ENCODE measurements at regions not wholly inside any gene's neighbourhood (a gene's known extent, or its start where the extent isn't known, plus 50 kb on each side); places are given as distances from the start of the nearest gene placed in this dataset.

DNA sequence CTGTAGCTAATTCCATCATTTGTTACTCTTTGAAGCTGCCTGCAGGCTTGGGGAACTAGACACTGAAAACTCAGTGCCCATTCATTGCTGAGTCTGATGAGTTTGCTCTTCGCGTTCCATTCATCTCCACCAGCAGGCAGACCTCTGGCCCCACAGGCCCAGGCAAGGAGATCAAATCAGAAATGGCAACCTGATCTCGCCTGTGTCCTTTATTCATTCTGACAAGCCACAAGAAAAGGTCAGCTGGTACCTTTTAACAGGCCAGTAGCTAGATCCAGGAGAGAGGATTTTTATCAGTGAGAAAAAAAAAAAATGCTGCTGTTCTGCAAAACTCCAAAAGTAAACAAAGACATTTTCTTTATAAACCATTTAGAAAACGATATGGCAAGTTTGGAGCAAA is 742.5 kb downstream of the ETS1 start:
- Histone ChIP-seq H3K27ac (ENCODE audit: control insufficient read depth, insufficient read depth) (no peak overlapping the region), H3K4me3 (no peak overlapping the region), H3K9me3 (replicated peaks; ENCODE audit: control insufficient read depth, insufficient read depth, low read length) (no peaks in the 10 kb centered on the region), H3K36me3 (ENCODE audit: control insufficient read depth in 2 of 2, insufficient read depth in 2 of 2, low read length in 1 of 2) (no peaks in the 10 kb centered on the region), H3K79me2 (ENCODE audit: control insufficient read depth, insufficient read depth, low read length) (no peaks in the 10 kb centered on the region), H4K20me1 (ENCODE audit: control insufficient read depth, insufficient read depth) (no peaks in the 10 kb centered on the region), H3K27me3 (replicated peaks in 1 of 2; ENCODE audit: control insufficient read depth in 2 of 2, insufficient read depth in 2 of 2, low read length in 1 of 2) (no peaks in the 10 kb centered on the region), H3K4me2 (ENCODE audit: control insufficient read depth, insufficient read depth) (no peak overlapping the region), H2AFZ (ENCODE audit: control insufficient read depth, low read depth, low read length) (no peak overlapping the region), H3K9ac (ENCODE audit: control insufficient read depth, insufficient read depth, low read length) (no peak overlapping the region), H3K4me1 (ENCODE audit: control insufficient read depth, insufficient read depth, low read length) (no peaks in the 10 kb centered on the region)
- no peak for FAIRE-seq
- in situ Hi-C loops (cut with MboI): no loop called here
- intact Hi-C loops (cut with micrococcal nuclease; ENCODE audit: unreplicated experiment): no loop called here
- no peak for DNase-seq (ENCODE audit: low read depth, low spot score)
- POLR2A ChIA-PET: no interaction called here
- SMC1A ChIA-PET (ENCODE audit: uncharacterized antibody, unreplicated experiment): no interaction called here
- ATAC-seq: no peak
- WGBS (ENCODE audit: insufficient coverage, insufficient replicate concordance, low lambda C conversion rate, missing lambda C conversion rate): 28% methylated on average over 4 of the region's 4 CpGs
- RAD21 ChIA-PET (ENCODE audit: unreplicated experiment): interaction anchor here (0.7 kb wide), 2 partner anchors 43 to 1013 kb away, joined by 3 read pairs; no protein-coding TSS in a partner anchor
- TF ChIP-seq ZNF274 (IDR thresholded peaks at IDR 0.05; ENCODE audit: insufficient read depth, insufficient read length) (no peak), FOXM1 (IDR thresholded peaks at IDR 0.05; ENCODE audit: low read depth, low read length) (no peak), JUNB (IDR thresholded peaks at IDR 0.05) (no peak), NR2C1 (IDR thresholded peaks at IDR 0.05) (no peak), SIN3A (IDR thresholded peaks at IDR 0.05; ENCODE audit: low read depth, low read length) (no peak), CHD4 (IDR thresholded peaks at IDR 0.05) (no peak), RUNX3 (IDR thresholded peaks at IDR 0.05; ENCODE audit: low read length) (no peak)
- TF ChIP-seq, protein P1, sequence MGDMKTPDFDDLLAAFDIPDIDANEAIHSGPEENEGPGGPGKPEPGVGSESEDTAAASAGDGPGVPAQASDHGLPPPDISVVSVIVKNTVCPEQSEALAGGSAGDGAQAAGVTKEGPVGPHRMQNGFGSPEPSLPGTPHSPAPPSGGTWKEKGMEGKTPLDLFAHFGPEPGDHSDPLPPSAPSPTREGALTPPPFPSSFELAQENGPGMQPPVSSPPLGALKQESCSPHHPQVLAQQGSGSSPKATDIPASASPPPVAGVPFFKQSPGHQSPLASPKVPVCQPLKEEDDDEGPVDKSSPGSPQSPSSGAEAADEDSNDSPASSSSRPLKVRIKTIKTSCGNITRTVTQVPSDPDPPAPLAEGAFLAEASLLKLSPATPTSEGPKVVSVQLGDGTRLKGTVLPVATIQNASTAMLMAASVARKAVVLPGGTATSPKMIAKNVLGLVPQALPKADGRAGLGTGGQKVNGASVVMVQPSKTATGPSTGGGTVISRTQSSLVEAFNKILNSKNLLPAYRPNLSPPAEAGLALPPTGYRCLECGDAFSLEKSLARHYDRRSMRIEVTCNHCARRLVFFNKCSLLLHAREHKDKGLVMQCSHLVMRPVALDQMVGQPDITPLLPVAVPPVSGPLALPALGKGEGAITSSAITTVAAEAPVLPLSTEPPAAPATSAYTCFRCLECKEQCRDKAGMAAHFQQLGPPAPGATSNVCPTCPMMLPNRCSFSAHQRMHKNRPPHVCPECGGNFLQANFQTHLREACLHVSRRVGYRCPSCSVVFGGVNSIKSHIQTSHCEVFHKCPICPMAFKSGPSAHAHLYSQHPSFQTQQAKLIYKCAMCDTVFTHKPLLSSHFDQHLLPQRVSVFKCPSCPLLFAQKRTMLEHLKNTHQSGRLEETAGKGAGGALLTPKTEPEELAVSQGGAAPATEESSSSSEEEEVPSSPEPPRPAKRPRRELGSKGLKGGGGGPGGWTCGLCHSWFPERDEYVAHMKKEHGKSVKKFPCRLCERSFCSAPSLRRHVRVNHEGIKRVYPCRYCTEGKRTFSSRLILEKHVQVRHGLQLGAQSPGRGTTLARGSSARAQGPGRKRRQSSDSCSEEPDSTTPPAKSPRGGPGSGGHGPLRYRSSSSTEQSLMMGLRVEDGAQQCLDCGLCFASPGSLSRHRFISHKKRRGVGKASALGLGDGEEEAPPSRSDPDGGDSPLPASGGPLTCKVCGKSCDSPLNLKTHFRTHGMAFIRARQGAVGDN (IDR thresholded peaks at IDR 0.05): no peak
- TF ChIP-seq, protein P2, sequence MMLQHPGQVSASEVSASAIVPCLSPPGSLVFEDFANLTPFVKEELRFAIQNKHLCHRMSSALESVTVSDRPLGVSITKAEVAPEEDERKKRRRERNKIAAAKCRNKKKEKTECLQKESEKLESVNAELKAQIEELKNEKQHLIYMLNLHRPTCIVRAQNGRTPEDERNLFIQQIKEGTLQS (IDR thresholded peaks at IDR 0.05; ENCODE audit: borderline replicate concordance, extremely low read depth, low read depth, low read length): no peak
- no TSS peak for BruUV-seq (replicated peaks)
- CTCF ChIA-PET: interaction anchor here (0.6 kb wide), 1 partner anchor 45 kb away, joined by 5 read pairs; no protein-coding TSS in a partner anchor

Measured in GM12878 (cell line).